ENCODE measurements at regions not wholly inside any gene's neighbourhood (a gene's known extent, or its start where the extent isn't known, plus 50 kb on each side); places are given as distances from the start of the nearest gene placed in this dataset.

DNA sequence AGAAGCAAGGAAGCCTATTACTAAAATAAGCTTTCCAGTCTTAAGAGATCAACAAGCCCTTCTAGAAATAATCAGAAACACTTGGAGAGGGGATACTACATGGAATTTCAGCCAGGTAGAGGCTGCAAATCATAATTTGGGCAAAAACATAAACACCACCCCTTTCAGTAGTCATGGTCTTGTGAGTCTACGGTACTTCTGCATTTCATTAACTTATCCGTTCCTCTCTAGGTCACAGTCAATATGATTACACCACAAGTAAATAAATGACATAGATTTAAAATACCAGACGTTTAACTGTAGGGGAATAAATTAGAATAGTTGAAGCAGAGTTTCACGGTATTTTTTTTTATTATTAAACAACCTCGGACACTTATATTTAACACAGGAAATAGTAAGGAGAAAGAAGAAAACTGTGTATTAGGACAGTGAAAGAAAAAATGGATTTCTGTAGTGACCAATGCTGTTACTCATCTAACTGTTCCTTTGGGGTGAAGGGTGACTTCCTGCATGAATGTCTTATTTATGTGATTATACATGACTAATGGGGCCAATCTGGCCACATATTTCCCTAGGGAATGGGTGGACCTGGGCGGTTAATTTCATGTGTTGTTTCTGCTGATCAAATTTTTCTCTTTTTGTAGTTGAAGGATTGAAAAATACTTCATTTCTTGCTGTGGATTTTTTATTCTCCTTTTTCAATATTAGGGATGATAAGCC, 456.6 kb upstream of the UBE2E3 start:
- DNase-seq, result no peak

DNA sequence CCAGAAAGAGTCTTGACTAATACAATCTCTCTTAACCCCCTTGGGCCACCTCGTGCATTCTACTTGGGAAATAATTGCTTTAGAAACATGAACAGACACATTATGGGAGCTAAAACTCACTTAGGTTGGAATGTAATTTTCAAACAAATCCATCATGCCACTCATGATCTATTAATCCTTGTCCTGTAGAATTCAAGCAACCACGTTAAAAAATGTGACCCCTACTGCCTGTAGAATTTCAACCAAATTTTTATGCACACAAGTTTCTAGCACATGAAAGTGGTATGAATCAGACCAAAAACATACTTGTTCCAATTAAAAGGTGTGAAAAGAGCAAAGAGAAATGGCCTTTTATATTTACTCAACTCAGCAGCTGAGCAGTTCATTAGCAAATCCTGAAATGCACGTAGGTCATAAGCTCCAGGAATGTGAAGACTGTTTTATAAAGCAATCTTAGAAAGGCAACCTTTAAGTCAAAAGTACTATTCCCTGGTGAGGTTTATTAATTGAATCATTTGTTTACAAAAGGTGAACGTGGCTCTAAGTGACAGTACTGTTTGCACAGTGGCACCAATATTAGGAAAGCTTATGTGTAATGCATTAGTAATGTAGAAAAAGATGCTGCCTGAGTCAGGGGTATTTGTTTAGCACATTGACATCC, 459.4 kb upstream of the UBE2E3 start:
- DNase-seq, result peak in 2 of 3 experiments; percentile 48 to 72

DNA sequence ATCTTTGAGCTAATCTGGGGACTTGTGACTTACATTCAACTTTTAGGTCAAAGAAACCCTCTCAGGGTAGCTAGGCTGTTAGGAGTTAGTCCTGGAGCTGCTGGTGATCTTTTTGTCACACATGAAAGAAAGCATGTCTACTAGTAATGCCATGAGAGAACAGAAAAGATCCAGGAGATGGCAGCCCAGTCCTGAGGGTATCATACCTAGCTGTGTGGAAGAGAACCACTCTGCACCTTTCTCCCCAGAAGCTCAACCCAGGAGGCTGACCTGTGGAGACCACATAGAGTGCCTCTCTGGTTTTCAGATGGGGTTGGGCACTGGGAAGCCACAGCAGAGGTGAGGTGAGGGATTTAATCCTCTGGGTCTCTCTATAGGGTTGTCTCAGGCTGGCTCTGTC, 460.2 kb upstream of the UBE2E3 start:
- DNase-seq, result peak in 2 of 3 experiments; percentile 32 to 54

DNA sequence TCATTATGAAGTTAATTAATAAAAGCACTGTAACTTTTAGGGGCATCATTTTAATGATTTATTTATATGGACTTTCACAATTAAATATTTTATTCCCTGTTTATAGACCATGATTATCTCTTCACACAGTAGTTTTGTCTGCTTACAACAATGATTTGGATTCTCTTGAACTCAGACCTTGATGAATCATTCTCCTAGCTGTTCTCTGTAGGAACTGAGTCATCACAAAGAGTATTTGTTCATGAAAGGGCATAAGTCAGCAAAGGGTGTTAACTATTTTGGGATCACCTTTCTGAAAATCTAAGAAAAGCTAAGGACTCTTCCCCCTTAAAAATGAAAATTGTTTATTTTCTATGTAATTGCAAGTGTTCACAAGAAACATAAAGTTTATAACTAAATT, 461.1 kb upstream of the UBE2E3 start:
- no peak for DNase-seq

DNA sequence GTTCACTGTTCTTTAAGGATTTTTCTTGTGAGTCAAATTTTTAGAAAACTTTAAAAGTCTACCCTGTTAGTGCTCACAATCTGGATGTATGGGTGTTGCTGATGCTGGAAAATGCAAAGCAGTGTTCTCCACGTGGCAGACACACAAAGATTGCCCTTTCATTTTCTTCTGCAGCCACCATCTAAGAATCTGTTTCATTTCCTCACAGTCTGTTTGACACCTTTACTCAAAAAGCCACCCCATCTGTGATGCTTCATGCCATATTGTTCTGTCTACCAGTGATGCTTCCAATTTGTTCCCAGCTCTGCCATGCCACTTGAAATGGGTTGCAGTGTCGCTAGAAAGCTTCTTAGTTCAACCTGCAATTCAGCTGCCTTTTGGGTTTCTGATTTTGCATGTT, 464.2 kb upstream of the UBE2E3 start:
- DNase-seq, result no peak

DNA sequence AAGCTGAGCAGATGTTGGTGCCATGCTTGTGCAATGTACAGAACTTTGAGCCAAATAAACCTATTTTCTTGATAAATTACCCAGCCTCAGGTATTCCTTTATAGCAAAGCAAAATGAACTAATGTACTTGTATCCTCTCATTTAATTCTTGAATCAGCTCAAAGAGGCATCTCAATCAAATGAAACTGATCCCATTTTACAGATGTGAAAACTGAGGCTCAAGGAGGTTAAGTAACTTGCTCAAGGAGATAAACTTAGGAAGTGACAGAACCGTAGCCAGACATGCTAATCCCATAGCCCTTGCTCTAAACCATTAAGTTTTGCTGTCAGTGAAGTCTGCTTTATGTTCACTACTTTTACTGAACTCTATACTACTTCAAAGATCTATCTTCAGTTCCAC, 467.0 kb upstream of the UBE2E3 start:
- DNase-seq, result no peak

DNA sequence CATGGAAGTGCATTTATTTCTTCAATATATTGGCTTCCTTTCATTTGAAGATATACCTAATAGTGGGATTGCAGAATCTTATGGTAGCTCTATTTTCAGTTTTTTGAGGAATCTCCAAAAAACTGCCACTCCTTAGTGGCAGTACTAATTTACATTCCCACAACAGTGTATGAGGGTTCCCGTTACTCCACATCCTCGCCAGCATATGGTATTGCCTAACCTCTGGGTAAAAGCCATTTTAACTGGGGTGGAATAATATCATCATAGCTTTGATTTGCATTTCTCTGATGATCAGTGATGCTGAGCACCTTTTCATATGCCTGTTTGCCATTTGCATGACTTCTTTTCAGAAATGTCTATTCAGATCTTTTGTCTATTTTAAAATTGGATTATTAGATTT, 471.9 kb upstream of the UBE2E3 start:
- no peak for DNase-seq

DNA sequence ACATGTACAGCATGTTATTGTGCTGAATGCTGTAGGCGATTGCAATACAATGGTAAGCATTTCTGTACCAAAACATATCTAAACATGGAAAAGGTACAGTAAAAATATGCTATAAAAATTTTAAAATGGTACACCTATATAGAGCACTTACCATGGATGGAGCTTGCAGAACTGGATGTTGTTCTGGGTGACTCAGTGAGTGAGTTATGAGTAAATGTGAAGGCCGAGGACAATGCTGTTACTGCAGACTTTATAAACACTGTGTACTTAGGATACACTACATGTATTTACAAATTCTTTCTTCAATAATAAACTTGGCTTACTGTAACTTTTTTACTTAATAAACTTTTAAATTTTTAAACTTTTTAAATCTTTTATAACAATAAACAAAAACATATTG, 473.4 kb upstream of the UBE2E3 start:
- DNase-seq, result no peak

DNA sequence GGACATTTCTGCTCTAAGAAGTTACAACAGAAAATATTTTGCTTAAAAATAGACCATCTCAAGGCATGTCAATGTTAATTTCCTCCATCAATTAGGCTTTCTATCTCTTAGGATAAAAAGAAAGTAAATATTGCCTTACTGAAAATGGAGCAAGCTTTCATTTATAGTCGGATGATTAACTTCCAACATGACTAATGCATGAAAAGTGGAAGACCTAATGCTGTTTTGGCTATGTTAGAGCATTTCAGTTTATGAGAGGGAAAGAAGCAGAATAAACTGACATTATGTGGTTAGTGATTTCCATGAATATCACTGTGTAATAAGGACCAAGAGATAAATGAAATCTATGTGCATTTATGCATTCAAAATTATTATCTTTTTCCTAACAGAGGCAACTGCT, 475.2 kb upstream of the UBE2E3 start:
- DNase-seq, result no peak

DNA sequence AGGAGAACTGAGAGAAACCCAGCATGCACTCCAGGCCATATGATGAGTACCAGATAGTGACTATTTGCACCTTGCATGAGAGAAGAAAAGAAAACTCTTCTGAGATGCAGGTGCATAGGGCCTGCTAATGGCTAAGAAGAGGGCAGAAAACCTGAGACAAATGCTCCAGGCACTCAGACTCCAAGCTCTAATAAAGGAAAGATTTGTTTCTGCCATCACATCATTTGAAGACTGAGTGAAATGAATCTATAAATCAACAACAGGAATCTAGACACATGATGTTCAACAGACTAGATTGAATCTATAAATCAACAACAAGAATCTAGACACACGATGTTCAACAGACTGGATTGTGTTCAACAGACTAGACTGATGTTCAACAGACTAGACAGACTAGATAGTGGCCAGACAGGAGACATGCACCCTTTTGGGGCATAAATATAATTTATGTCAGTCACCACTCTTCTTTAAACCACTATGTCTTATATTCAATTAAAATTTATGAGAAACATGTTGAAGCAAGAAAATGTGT, 482.7 kb upstream of the UBE2E3 start:
- peak in 1 of 3 experiments; percentile 7 for DNase-seq

DNA sequence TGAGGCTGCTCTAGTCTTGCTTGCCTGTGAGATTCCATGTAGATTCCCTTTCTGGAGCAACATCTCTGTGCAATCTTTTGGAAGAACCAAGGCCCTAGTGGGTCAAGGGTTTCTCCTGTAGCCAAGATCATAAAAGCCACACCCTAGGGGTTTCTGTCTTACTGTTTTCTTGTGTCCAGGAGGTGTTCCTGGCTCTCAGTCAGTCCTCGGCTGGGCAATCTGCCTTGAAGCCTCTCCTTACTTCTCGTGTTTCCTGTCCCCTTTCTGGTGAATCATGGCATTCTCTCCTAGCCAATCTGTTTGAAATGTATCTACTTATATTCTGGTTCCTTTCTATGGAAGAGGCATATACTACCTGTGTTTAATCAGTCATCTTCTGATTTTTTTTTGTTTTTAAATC, 484.8 kb upstream of the UBE2E3 start:
- no peak for DNase-seq

DNA sequence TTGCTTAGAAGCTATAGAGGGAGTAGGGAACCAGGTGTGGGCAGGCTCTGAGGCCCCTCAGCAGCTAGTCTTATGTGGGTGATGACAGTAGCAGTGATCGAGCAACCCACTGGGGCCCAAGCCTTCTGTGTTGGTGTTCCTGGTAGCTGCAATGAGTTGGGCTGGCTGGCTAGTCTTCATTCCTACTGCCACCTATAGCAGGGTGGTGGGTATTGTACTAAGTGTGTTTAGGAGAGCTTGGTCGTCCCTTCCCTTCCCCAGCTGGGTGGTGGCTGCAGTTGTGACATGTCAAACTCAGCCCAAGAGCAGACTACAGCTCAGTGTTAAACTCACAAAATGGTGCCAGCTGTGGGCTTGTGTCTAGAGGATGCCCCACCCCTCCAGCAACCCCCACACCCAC, 486.1 kb upstream of the UBE2E3 start:
- no peak for DNase-seq

DNA sequence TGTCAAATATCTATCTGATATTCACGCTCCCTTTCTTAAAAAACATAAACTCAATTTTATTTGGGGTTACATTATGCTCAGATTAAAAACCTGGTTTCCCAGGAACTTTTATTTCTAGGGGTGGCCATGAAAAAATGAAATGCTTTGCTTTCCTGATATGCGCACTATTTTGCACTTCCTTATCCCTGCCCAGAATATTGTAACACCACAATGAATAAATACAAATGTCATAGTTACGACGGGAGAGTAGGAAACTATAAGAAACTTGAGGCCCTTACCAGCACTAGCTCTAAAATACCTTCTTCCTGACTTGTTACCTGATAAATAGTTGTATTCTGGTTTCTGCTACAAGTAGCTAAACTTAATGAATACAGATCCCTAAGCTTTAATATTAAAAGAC, 475.6 kb upstream of the CWC22 start:
- DNase-seq, result no peak

DNA sequence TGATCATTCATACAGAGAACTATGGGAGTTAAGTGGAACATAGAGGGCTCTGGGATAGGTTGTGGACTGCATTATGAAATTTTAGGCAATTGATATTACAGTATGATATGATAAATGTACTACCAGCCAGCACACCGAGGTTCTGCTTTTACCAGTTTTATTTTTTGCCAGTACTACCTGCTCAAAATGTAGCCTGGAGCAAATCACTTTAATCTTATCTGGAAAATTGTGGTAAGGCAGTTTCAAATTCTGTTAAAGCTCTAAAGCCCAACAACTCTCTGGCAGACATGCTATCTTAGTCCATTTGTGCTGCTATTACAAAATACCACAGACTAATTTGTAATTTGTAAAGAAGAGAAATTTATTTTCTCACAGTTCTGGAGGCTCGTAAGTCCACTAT, 474.9 kb upstream of the CWC22 start:
- DNase-seq, result no peak

DNA sequence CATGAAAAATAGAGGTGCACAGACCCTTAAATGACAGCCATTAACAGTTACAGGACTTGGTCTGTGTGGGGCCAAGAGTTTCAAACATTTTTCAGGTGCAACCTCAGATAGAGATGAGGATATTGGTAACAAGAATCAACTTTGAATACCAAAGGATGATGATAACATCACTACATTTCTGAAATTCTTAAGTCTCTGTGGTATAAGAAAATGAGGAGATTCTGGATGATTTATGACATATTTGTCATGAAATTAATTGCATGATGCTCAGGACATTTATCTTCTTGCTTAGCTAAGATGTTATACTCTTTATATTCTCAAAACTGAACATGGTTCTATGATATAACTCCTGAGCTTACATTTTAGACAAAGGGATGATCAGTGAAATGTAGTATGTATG, 471.8 kb upstream of the CWC22 start:
- DNase-seq, result no peak

DNA sequence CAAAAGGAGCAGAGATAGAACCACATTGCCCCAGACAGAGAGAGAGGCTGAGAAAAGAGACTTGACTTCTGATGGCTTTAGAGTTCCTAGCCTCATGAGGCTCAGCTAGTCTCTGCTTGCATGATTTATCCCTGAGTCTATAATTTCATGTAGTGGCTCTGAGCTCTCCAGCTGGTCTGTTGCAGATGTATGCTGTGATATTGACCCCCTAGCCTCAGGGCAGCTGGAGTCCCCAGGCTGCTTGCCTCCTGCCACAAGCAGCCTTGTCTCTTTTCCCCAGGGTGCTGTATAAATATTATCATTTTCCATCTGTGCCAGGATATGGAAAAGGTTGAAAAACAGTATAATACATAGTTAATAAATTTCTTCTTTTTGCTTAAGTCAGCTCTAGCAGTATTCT, 467.6 kb upstream of the CWC22 start:
- DNase-seq, result peak in 2 of 3 experiments; percentile 47 to 85

DNA sequence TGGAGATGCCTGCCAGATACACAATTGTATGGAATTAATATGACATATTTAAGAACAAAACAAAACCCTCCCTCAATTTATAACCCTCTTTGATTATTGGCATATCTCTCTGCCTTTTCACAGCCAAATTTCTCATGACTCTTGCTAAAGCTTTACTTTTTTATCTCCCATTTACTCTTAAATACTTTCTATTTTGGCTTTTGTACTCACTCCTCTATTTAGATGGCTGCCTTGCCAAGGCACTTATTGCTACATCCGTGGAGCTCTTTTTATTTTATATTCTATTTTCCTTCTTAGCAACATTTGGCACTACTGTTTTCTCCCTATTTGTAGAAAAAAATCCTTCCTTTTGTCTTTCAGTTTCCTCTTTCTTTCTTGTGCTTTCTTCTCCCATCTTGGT, 466.4 kb upstream of the CWC22 start:
- DNase-seq, result no peak

DNA sequence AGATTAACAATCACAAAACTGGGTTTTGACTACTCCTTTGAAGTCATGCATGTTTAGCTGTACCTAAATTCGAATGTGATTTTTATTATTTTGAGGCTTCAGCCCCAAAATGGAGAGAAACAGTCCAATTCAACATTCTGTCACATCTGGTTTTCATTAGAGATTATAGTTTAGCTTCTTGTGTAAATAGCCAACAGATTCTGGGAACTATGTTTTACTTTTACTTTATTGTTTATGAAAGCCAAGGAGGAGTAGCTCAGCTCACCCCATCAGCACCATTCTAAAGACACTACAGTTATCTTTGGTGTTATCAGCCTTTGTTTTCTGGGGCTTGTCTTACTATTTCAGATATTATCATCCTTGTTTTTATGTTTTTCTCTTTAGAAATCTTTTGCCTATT, 465.0 kb upstream of the CWC22 start:
- DNase-seq, result no peak

DNA sequence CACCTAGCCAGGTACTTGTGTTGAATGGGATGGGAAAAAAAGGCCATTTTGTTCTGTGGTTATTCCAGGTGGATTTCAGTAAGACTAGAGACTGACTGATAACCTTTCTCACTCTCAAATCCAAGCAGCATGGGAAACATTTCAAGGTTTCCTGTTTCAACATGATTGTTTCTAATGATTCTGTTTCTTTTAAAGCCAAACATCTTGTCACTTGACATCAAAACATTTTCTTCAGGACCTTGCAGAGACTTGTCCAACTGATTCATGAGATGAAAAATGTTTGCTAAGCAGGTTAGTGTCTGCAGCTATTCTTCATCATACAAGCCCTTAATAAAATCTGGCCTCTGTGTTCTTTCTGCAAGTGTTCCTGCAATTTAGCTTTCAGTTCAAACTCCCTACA, 456.5 kb upstream of the CWC22 start:
- peak in 1 of 3 experiments; percentile 5 for DNase-seq

DNA sequence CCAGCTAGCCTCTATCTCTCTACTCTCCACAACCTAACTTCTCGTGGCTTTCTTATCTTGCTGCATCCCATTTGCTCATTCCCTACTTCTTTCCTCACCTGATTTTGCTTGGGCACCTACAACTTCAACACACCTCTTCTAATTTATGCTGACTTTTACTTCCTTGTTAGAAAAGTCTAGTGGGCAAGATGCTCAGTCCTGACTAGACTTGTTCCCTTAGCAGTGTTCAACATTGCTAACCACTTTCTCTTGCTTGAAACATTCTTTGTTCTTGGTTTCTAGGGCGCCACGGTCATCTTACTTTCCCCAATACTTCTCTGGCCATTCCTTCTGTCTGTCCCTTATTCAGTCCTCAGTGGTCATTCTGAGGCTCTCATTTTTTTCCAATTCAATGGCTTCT, 454.7 kb upstream of the CWC22 start:
- no peak for DNase-seq

DNA sequence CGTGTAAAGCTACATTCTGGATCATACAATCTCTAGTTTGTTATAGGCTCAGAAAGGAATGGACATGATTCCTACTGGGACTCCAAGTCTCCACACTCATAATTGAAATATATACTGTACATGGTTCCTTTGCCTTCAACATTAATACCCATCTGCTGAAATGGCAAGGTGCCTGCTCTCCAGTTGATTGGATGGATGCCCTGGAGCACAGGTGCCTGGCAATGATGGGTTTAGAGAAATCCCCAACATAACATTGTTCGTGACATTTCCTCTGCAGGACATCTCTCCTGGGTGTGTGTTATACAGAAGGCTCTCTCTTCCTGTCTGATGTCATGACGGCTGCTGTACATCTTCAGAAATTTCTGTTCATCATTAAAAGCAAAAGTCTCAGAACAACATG, 449.7 kb upstream of the CWC22 start:
- no peak for DNase-seq

DNA sequence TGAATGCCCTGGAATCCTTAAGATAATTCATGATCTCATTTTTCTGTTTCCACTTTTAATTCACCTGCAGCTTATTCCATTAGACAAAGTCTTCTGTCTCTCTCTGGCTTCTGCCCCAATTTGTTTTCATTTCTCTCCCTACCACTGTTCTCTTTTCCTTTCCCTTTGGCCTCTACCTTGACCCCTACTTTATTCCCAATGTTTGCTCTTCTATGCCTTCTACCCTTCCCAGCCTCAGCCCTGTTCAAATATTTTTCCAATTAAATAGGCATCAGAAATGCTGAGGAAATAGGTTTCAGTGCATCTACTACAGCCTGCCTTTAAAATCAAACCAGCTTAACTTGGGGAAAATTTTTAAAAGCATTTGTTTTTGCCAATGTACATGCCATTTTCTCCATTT, 443.7 kb upstream of the CWC22 start:
- no peak for DNase-seq

DNA sequence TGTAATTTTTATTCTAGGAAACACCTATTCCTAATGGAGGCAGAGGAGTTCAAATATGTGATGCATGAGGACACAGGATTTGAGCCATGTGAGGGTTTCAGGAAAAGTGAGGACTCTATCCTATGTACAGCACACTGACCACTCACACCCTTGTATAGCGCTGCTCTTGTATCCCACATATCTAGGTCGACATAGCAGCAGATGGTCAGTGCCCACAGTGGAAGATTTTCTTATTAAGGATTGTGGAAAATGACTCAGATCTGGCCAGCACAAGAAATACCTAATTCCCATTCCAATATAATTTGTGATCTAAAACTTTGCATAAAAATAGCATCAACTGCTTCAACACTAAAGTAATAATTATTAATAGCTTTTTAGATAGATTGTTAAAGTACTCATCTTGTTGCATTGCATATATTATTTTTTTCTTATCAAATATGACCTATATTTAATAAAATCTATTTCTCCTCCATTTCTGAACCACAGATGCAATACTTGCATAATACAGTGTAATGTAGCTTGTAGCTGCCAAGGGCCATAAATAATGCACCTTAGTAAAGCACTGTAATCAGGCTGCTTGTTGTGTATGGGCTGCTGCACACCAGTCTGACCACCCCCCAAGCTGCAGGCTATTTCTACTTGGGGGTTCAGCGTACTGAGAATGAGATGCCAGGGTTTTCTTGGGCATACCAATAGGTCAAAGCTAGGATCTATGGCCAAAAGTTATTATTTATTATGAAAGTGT, 442.2 kb upstream of the CWC22 start:
- DNase-seq, result no peak

DNA sequence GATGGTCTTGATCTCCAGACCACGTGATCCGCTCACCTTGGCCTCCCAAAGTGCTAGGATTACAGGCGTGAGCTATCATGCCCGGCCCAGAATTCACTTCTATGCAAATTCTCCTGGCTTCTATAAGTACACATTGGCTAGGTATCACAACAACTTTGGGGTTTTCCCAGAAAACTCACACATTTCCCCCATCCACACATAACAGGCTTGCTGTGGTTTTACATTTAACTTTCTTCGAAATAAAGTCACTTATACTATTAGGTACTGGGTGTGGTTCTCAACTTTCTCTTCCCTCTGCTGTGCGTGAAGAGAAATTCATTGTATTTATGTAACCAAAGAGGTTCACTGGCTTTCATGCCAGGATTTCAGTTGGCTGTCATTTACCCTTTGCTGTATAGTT, 439.4 kb upstream of the CWC22 start:
- DNase-seq, result no peak
